ENCODE measurements at regions not wholly inside any gene's neighbourhood (a gene's known extent, or its start where the extent isn't known, plus 50 kb on each side); places are given as distances from the start of the nearest gene placed in this dataset.

DNA sequence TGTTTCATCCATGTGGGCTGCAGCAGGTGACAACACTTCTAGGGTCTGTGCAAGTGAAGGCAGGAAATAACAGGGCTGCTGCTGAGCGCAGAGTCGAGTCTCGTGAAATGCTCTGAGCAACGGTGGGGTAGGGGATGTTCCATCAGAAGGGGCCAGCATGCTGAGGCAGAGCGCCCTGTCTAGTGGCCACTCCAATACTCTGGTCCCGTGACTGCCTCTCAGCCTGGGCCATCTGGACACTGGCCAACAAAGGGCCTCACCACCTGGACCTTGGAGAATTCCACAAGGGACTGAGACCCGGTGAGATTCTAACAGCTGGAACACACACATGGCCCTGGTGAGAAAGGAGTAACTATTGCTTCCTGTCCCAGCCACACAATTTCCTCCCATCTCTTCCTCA lies 375.7 kb downstream of the SHANK2 start:
- no peak for TF ChIP-seq MTA1 (IDR thresholded peaks at IDR 0.05; ENCODE audit: borderline replicate concordance)
- TF ChIP-seq EHMT2 (IDR thresholded peaks at IDR 0.05) = no peak
- no peak for TF ChIP-seq RAD21 (CRISPR knock-in tag; conservative IDR thresholded peaks at IDR 0.05 in 1 of 2, IDR thresholded peaks at IDR 0.05 in 1 of 2)
- no peak for TF ChIP-seq STAG1 (CRISPR knock-in tag; IDR thresholded peaks at IDR 0.05; ENCODE audit: borderline replicate concordance)
- TF ChIP-seq REST (IDR thresholded peaks at IDR 0.05; ENCODE audit: borderline replicate concordance) = no peak
- no peak for TF ChIP-seq REST (CRISPR knock-in tag; IDR thresholded peaks at IDR 0.05; ENCODE audit: low read depth)
- TF ChIP-seq MCM3 (IDR thresholded peaks at IDR 0.05) = no peak
- no peak for TF ChIP-seq BACH1 (tag; IDR thresholded peaks at IDR 0.05)
- TF ChIP-seq JUNB (CRISPR knock-in tag; conservative IDR thresholded peaks at IDR 0.05) = no peak
- TF ChIP-seq ZKSCAN8 (CRISPR knock-in tag; IDR thresholded peaks at IDR 0.05) = no peak
- TF ChIP-seq FOXM1 (IDR thresholded peaks at IDR 0.05; ENCODE audit: low read depth) = no peak
- no peak for TF ChIP-seq FOXM1 (CRISPR knock-in tag; IDR thresholded peaks at IDR 0.05; ENCODE audit: low read depth)
- TF ChIP-seq POLR2A (conservative IDR thresholded peaks at IDR 0.05) = no peak
- TF ChIP-seq MLX (CRISPR knock-in tag; conservative IDR thresholded peaks at IDR 0.05) = no peak
- TF ChIP-seq IRF2 (CRISPR knock-in tag; IDR thresholded peaks at IDR 0.05) = no peak

Data from K562 (cell line).